ENCODE measurements at regions not wholly inside any gene's neighbourhood (a gene's known extent, or its start where the extent isn't known, plus 50 kb on each side); places are given as distances from the start of the nearest gene placed in this dataset.

DNA sequence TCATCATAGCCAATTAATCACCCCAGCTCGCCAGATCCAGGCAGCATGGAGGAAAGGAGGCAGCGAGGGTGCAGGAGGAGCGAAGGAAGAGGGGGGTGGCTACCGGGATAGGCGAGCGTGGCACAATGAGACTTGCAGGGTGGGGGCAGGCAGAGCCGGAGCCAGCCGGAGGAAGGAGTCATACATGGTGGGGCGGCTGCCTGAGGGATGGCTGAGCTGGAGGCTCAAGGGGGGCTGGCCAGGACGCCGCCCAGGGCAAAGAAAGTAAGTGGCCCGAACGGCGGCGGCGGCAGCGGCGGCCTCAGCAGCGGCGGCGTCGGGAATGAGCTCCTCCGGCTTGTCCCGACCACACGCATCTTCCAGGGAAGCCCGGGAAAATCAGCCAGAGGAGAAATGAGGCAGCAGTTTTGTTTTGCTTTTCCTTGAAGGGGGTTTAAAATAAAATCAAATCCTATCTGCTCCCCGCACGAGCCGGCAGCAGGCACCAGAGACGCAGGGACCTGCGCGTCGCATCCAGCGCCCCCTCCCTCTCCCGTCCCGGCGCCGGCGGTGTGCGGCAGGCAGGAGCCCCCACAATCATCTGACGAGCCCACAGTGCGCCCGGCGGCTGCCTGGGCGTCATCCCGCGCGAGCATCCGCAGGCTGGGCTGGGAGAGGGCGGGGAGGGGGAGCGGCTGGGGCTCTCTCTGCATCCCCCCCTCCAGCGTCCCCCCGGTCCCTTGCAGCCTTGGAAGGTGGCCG lies 263.6 kb downstream of the CTTN start:
- DNase-seq, result no peak

DNA sequence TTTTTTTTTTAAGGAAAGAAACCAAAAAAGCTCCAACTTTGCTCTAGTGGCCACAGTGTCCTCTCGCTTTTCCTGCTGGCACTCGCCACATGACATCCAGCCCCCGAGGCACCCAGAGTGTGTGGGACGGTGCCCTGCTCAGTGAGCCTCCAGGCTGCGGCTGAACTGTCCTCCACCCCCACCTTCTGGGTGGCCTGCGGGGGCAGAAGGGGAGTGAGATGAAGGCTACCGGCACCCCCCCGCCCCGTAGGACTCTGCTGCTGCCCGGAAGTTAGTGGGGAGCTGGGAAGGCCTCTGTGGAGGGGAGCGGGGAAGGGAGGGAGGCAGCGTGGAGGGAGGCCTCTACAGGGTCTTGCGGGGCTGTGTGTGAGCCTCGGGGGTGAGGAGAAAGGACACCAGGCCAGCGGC lies 264.4 kb downstream of the CTTN start:
- no peak for DNase-seq

DNA sequence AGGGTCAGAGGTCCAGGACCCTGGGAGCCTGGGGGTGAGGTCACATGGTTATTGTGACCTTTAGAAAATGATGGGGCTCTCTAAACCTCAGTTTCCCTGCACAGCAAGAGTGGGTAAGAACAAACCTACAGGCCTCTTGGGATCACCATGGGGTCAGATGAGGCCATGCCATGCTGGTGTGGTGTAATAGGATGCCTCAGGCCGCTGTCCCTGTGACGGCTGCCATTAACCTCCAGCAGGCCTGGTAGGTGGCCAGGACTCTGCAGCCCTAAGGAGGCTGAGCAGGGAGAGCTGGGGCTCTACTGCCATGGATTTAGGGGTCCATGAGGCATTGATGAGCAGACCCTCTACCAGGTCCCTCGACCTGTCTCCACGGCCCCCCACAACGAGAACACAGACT lies 265.5 kb downstream of the CTTN start:
- DNase-seq, result no peak

DNA sequence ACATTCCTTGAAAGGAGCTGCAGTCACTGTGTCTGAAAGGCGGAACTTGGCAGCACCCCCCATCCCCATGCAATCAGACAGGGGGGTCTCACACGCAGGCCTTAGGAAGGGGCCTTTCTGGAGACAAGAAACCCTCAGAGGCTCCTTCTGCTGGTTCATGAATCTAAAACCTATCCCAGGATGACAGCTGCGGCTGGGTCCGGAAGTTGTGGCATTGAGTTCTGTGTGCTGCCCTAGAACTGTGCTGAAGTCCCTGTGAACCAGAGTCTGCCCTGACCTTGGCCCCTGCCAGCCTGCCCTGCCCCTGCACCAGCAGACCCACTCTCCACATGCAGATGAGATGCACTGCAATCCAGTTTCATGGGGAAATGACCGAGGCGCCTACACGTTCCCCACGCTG lies 268.0 kb downstream of the CTTN start:
- DNase-seq, result no peak

DNA sequence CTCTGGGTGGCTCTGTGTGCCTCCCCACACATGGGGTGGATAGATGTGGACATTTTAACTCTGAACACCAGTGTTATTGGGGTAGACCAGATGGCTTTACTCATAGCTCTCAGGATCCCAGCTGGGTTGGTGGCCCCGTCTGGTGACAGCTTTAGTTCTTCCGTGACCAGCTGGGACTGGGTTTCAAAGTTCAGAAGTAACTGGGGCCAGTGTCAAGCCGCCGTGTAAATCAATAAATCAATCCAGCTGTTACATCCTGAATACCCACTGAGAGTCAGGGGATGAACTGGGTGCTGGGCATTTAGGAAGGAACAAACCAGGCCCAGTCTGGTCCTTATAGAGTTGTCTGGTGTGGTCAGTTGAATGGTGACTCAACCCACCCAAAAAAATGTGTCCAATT lies 269.4 kb downstream of the CTTN start:
- DNase-seq, result no peak

DNA sequence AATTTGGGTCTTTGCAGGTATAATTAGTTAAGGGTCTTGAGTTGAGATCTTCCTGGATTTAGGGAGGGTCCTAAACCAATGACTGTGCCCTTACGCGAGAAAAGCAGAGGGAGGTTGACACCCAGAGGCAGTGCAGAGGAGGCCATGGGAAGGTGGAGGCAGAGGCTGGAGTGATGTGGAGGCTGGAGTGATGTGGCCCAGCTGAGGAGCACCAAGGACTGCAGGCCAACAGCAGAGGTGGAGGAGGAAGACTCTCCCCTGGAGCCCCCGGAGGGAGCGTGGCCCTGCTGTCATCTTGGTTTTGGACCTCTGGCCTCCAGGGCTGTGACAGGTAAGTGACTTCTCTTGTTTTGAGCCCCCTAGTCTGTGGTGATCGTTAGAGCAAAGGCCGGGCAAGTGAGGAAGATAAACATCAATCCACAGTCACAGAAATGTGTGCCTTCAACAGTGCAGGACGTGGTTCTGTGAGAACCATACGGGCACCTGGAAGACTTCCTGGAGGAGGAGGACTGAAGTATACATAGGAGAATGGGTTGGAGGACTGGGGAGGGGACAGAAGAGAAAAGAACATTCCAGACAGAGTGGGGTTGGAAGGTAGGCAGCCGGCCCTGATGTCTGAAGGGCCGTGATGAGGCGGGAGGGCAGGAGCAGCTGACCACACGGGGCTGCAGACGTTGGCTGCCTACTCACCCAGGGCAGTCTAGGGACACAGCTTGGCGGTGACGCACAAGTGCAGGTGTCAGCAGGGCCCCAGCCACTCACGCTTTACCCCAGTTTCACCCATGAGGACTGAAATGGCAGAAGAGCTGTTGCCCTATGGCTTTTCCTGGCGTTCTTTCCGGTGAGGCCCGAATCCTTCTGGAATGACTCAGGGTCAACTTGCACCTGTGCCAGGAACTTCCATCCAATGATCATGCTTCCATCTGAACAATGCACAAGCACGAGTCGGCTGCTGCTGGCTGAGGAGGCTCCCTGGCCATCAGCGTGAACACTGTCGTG lies 270.2 kb downstream of the CTTN start:
- no peak for DNase-seq

DNA sequence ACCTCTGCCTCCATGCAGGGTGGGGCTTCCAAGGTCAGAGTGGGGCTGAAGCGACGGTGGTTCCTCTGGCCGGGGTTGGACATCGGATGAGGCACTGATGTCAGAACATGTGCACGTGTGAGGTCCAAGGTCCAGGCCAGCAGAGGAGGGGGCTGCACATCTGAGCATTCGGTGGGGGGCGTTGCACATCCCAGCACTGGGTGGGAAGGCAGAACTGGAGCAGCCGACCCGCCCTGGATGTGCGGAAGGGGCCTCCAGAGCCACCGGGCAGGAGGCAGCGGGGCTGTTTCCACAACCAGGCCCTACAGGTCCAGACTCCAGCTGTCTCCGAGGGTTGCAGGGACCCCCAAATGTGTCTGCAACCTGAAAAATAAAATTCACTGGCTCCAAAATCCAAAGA lies 271.0 kb downstream of the CTTN start:
- no peak for DNase-seq

DNA sequence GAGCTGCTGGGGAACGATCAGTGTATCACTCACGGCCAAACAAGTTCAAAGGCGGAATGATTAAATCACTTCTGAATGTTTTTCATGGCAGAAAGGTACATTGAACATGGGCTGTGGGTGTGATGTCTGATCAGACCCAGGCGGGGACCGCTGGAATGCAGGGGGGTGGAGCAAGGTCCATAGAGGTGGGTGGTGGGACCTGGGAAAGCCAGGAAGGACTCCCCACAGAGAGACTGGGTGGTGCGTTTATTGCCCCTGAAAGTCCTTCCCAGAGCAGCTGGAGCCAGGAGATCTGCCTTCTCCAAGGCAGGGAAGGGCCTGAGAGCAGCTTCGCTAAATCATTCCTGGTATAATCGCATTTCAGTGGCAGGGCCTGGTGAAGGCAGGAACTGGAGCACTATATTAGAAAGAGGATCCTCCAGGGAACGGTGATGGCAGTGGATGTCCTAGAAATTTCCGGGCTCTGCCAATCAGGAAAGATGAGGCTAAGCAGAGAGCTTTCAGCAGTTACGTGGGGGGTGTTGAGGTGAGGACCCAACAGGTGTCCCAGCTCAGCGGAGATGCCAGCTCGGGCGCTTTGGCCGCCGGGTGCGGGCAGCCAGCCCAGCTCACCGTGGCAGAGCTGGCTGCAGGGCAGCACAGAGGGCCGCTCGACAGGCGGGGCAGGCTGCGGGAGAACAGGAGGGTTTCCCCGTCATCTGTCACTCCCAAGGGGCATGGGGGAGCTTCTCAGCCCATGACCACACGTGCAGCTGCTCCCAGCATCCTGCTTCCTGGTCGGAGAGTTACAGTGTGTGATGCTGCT lies 271.7 kb downstream of the CTTN start:
- no peak for DNase-seq

DNA sequence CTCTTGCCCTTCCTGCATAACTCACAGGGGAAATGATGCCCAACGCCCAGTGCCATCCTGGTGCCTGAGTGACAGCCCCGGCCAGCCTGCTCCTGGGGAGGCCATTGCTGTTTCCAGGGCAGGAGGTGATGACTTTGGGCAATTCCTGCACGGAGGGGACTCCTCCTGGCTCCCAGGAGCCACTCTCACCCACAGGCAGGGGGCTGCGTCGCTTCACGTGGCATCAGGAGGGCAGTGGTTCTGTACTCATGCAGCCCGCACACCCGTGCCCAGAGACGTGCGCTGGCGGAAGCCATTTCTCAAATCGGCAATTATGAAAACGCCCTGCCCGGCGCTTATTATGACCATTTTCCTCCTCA lies 272.3 kb downstream of the CTTN start:
- DNase-seq, result no peak

DNA sequence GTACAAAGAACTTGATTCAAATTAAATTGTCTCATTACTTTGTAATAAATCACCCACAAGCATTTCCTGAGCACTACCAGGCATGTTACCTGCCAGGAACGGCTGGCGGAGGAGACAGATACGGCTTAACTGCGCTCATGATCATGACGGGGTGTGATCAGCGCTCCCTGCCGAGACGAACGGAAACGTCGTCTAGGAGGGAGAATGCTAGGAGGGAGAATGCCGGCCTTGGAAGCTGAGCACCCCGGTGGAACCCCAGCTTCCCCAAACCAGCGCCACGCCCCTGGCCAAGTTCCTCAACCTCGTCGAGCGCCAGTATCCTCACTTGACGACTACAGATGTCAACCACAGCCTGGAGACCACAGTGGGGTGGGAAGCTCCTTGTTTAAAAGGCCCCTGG lies 272.8 kb downstream of the CTTN start:
- no peak for DNase-seq

DNA sequence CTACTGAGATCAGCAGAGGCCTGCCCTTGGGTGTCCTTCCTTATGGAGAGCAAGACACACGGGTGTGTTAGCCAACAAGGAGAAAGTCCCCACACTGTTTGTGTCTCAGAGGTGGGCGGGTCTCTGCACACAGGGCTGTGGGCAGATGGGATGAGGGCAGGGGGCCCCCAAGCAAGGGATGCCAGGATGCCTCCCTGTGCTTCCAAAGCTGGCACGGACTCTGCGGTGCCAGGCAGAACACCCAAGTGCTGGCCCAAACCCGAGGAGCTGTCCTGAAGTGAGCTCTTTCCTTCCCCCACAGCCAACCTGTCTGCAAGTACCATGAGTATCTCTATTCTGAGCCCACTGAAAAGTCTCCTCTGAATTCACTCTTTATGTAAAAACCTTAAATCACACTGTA lies 273.3 kb downstream of the CTTN start:
- no peak for DNase-seq

DNA sequence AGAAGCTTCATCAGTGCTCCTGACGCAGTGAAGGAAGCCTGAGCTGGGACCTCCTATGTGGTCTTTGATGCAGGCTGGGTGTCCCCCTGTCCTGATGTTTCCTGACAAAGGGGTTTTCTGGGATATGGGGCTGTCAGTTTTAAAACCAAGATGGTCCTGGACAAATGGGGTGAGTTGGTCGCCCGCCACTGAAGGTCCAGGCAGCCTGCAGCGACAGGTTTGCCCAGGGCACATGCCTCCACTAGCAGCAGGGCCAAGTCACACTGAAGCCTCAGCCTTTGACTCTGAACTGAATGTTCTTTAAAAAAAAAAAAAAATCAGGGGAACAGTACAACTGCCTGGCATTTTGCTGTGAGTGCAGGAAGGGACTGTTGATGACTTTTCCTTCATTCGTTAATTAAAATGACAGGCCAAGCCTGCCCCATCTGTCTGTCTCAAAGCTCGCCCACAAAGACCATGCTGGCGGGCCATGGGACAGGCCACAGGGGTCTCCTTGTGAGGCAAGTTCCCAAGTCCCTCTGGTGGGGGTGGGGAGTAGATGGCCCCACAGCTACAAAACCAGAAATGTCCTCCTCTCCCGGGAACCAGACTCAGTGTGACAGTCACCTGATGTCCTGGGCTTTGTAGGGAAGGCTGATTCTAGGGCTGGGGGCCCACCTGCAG lies 274.8 kb downstream of the CTTN start:
- DNase-seq, result no peak

DNA sequence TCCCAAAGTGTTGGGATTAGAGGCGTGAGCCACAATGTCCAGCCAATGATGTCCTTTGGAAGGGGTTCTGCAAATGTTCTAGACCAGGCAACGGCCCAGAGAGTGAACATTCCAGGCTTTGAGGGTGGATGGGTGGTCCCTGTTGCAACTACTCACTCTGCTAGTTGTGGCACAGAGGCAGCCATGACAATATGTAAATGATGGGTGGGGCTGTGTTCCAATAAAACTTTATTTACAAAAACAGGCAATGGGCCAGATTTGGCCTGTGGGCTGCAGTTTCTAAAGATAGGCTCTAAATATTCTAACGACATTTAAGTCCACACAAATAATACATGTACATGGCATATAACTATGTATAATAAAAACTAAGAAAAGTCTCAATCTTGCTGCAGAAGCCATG lies 276.3 kb downstream of the CTTN start:
- DNase-seq, result no peak

DNA sequence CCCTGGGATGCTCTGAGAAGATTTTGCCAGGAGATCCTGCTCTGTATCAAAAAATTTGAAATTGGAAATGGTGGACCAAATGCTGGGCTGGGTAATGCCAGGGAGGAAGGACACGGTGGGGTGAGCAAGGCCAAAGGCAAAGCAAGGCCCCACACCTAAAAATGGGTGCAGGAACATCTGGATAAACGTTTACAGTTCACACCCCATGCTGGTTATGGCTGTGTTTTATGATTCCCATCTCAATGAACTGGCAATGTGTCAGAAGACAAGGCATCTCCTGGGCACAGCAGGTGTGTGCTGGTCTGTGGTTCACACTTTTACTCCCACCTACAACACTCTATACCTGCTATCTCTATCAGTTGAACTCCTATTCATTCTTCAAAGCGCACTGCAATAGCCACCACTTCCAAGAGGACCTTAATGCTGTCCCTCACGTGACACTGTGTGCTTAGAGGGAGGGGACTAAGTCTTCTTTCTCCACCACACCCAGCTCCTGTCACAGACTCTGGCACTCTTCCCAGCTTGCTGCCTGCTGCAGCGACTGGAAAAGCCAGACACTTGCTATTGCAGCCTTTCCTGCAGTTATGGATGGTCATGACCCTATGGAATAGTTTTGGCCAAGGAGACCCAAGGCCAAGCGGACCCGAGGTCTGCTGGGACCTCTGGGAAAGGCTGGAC lies 277.5 kb downstream of the CTTN start:
- no peak for DNase-seq

DNA sequence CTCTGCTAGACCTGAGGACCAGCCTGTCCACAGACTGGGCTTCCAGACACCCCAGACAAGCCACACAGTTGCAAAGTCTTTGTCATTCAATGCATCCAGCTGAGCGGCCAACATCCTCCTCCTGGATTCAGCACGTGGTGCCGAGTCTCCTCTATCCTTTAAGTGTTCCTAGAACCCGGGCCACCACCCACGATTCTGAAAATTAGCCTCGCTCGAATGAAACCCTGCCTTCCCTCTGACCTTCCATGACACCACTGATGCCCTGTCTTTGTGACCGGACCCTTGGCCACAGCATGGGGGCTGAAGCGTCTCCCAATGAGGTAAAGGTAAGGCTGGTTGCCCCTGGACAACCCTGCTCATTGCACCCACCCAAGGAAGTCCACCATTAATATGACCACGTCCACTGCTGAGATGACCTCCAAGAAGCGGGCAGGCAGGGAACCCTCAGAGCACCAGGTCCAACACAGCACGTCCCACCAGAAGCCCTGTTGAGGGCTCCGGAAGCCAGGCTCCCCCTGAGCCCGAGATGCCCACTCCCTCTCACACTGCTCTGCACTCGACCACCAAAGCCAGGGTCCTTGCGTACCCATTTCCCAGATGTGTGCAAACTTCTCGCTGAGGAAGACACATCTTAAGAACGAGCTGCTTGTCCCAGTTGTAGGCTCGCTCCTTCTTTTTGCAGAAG lies 279.0 kb downstream of the CTTN start:
- no peak for DNase-seq

DNA sequence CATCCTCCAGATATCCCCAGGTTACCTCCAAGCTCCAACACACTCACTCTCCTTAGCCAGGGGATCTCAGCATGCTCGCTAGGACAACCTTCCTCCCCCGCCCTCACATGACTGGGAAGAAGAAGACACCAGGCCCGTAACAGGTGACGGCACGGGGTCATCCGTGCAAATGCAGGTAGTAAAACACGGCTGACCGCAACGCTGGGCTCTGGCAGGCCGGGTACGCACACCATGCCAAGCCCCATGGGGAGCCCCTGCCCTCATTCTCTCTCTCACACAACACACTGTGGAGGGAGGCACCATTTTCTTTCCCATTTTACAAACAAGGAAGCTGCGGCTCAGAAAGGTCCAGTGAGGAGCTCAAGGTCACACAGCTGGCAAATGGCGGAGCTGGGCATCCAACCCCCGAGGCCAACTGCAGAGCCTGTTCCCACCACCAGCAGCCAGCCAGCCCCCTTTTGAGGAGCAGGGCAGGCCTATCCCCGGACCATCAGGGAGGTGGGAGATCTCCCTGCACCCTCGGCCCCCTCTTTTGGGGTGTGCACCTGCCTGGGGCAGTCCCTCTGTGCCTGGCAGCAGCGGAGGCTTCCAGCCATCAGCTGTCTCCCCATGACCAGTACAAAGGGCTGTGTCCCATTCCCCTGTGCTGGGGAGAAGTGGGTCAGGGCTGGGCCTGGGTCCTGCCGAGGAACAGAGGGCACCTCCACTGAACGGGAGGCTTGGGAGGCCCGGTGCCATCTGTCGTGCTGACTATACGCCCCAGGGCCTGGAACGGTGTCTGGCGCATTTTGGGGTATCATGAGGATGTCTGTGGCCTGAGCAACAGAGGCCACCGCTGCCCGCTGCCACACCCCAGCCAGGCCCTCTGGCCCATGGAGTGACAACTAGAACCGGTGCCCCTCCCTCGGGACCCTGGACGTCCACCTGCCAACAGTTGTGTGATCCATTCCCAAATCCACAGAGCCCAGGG lies 280.9 kb downstream of the CTTN start:
- no peak for DNase-seq

DNA sequence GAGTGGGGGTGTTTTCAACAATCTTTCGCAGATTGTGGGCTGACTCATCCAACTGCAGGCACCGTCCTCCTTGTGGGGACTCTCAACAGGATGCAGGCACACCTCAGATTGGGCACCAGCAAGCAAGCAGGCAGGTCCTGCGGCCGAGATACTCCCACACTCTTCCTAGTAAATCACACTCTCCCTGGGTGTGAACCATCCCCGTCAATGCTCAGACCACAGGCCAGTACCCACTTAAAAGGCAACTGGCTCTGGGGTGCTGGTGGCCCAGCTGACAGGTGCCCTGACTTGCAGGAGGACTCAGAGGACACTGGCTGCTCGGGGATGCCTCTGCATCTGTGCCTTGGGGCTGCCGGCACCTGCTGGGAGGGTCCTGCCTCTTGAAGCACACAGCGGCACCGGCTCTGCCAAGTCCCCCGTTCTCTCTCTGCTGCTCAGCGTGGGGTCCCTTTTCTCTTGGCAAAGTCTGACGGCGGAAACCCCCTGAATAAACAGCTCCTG lies 282.5 kb downstream of the CTTN start:
- DNase-seq, result no peak

DNA sequence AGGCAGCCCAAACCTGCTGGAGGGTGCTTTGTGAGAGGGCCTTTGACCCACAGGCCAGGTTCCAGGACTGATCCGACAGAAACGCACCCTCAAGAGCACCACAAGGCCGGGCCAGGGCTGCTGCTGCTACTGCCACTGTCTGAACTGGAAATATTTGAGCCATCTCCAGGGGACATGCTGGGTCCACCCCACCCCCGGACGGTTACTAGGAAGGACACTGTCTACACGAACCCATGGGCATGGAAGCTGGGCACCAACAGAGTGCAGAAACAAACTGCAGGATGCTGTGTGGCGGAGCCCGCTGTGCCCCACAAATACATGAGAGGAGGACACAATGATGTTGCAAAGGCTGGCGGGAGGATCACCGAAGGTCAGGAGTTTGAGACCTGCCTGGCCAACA lies 283.7 kb downstream of the CTTN start:
- DNase-seq, result no peak

DNA sequence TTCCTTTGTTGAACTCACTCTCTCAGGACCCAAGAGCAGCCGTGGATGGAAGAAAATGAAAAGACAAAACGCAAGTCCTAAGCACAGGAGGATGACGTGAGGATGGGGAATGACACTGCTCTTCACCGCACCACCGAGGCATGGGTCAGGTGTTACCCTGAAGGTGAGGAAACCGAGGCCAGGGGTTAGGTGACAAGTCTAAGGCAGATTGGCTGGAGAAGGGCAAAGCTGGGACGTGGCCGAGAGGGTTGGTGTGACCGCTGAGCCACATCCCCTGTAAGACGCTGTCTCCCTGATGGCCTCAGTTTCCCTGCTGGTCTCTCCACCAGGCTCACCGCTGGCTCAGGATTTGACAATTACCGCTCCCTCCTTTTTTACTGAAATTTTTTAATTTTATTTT lies 284.4 kb downstream of the CTTN start:
- no peak for DNase-seq

DNA sequence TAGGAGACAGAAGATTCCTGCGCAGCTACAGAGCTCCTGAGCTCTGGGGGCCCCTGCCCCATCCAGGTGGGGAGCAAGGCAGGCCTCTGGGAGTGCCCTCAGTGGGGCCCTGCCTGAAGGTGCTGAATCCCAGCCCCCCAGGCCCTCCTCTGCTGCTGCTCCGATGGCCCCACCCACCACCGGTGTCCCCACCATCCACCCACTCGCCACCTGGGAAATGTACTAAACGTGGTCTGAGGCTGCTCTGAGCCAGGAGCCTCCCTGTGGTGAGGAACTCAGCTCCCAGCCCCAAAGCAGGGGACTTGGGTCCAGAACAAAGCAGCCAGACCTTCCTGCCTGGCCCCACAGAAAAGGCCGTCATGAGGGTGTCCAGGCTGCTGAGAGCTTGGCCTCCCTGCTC lies 289.4 kb downstream of the CTTN start:
- no peak for DNase-seq
